ENCODE measurements at regions not wholly inside any gene's neighbourhood (a gene's known extent, or its start where the extent isn't known, plus 50 kb on each side); places are given as distances from the start of the nearest gene placed in this dataset.
"Not testable (repeated sequence)": the region's sequence is repeated elsewhere in the genome, so short reads cannot be mapped to it uniquely, and the experiment has no call there.

DNA sequence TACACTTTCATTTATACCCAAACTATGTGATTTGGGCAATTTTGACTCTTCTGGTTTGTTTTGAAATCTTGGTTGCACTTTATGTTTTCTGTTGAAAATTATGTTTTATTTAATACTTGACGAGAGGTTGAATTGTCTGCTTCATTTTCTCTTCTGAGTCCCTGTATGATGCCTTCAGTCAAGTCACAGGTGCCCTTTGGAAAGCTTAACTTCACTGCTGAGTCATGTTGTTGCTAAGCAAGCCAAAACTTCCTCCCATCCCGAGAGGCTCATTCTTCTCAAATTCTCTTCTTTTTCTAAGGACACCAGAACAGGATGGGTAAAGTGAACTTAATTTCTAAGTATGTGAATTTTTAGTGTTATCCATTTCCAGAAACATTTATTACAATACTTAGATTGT, 455.3 kb upstream of the PTGER4 start:
- DNase-seq (ENCODE audit: low read depth in 3 of 3): no peak

DNA sequence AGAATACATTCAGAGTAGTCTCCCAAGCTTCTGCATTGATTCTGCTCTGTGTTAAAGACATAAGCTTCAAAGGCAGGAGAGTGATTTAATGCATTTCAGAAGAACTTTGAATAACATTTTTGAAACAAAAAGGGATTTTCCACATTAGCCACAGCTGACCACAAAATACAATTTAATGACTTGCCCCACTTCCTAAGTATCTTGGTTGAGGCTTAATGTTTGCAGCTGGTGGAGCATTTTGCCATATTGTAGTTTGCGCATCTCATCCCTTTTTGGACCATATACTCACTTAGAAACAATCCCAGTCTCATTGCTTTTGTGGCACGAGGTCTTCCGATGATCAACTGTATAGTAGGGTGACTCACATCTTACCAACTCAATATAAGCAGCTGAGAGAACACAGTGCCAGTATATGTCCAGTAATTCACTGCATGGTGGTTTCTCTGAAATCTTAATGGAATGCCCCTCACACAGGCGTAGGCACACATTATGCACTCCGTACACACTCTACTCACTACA, 455.8 kb upstream of the PTGER4 start:
- DNase-seq (ENCODE audit: low read depth in 3 of 3): peak in 2 of 3 experiments; percentile 2 to 27

DNA sequence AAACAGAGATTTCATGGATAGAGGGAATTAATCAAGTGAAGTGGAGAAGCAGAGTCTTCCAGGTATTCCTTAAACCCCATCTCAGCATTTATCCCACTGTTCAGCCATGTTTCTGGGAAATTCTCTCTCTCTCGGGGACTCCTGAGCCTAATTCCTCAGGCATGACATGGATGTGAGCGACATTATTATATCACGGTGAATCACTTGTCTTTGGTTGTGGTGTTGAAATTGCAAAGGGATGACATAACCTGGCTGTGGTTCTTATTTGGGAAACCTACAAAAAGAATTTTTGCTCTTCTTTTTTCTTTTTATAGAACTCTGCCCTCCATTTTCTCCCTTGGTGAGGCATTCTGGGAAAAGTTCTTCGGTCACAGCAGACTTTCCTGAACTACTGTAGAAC, 457.9 kb upstream of the PTGER4 start:
- DNase-seq (ENCODE audit: low read depth in 3 of 3): no peak

DNA sequence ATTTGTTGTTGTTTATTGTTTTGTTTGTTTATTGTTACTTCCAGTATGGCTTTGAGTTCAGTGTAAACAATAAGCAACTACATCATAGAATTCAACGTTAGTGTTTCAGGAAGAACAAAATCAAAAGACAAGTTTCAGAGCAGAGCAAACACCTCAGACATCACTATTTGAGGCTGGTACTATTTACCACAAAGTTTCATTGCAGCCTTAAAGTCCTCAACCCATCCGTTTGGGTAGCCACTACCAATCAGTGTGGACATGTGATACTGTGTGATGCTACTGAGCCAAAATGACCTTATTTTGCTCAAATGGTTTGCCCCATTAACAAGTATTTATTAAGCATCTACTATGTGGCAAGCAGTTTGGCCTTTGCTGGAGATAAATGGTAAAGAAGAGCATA, 458.5 kb upstream of the PTGER4 start:
- no peak for DNase-seq (ENCODE audit: low read depth in 3 of 3)

DNA sequence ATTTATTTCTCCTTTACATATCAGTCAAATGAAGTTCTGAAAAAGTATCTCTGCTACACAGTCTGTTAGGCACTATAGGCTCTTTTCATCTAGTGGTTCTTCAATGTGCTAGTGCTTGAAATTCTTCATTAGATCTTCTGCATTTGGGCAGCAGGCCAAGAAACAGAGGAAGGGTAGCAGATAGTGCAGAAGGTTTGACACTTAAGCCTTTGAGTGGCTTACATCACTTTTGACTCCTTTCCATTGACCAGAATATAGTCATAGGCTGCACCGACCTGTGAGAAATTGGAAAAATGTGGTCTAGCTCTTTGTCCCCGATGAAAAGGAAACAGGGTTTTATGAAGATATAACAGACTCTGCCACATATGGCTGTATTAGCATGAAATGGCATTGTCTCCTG, 459.5 kb upstream of the PTGER4 start:
- no peak for DNase-seq (ENCODE audit: low read depth in 3 of 3)

DNA sequence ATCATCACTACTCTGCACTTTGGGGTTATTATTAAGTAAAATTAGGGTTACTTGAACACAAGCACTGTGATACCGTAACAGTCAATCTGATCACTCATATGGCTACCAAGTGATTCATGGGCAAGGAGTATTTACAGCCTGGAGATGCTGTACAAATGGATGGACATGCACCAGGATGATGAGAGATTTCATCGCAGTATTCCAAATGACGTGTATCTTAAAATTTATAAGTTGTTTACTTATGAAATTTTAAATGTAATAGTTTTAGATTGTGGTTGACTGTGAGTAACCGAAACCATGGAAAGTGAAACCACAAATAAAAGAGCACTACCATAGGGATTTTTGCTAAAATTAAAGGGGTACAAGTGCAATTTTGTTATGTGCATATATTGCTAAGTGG, 462.2 kb upstream of the PTGER4 start:
- no peak for DNase-seq (ENCODE audit: low read depth in 3 of 3)

DNA sequence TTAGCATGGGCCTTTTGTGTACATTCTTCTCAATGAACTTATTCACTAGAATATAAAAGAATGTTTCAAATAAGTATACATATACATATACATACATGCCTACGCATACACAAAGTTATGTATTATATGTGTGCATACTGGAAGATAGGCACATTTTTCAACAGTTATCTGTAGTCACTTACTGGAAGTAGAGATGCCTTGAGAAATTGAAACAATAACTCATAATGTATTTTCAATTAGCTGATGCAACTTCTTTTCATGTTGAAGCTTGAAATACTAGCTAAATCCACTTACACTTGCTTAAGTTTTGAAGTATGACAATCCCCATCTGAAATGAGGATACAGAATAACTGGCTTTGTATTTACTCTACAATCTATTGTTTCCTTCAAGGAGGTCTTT, 469.0 kb upstream of the PTGER4 start:
- no peak for DNase-seq (ENCODE audit: low read depth in 3 of 3)

DNA sequence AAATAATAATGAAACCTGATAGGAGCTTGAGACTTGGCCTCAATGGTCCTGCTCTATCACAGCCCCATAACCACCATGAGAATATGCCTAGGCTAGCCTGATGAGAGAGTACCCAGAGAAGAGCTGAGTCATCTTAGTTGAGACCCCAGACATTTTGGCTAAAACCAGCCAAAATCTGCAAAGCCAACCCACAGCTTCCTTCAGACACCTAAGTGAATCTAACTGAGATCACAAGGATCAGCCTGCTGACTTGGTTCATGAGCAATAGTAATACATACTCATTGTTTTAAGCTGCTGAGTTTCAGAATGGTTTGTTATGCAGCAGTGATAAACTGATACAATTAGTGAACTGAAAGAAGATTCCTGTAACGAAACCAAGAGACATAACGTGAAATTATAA, 473.7 kb upstream of the PTGER4 start:
- no peak for DNase-seq (ENCODE audit: low read depth in 3 of 3)

DNA sequence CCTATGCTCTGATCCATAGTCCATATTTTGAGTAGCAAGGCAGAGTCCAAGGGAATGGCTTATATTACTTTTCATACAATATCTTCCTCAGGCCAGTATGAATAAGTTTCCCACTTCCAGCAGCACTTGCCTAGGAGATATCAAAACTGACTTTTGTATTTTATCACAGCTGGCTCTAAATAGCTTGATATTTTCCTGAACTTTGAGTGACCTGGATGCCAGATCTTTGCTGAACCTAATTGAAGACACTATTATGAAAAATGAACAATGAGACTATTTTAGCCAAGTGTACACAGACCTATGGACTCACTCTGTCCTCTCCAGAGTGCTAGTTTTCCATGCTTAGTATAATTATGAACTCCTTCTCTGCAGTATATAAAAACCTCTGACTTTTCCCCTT, 475.6 kb upstream of the PTGER4 start:
- no peak for DNase-seq (ENCODE audit: low read depth in 3 of 3)

DNA sequence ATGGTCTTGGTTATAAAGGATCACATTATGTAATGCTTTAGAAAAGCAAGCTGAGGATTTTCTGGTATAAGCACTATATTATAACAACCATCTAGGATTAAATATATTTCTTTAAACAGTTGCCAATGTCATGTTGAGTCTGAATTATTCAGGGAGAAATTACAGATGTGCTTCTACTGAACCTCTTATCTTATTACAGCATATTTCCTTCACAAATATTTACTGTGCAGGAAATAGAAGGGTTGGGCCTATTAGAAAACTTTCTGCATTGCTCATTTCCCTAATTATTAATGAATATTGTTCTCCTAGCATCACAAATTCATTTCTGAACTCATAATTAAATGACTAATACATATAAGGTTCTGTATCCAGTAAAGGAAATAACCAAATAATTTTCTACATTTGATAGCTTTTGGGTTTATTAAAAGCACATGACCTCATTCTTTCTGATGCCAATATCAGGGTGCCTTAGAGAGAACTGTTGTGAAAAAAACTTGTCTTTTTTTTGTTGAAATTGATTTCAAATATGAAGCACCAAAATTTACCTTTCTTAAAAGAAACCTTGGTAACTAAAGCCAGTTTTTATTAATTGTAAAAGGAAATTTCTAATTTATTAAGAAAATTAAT, 476.8 kb upstream of the PTGER4 start:
- DNase-seq (ENCODE audit: low read depth in 3 of 3): no peak

DNA sequence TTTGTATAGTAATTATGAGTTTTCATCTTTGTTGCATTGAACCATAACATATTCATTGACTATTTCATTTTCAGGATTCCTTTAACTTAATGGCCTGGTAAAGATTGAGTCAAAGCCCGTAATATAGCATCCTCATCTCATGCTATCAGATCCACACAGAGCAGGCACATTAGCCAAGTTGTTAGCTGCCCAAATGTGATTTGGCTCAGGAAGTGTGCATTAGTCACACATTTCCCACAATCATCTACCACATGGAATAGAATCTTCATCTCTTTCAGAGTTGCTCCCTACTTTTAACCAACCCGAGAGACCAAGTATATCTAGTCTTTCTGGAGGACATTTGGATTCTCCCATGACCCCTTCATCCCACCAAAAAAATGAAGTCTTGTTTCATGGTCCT, 481.0 kb upstream of the PTGER4 start:
- DNase-seq (ENCODE audit: low read depth in 3 of 3): no peak

DNA sequence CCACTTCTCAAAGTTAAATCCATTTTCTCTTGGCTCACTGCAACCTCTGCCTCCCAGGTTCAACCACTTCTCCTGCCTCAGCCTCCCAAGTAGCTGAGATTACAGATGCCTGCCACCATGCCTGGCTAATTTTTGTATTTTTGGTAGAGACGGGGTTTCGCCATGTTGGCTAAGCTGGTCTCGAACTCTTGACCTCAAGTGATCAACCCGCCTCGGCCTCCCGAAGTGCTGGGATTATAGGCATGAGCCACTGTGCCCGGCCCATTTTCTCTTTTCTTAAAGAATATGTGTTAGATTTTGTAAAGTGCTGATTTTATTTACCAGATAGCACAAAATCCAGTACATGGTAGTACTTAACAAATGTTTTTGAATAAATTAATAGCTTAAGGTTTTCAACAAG, 484.1 kb upstream of the PTGER4 start:
- not testable (repeated sequence) for DNase-seq (ENCODE audit: low read depth in 3 of 3)

DNA sequence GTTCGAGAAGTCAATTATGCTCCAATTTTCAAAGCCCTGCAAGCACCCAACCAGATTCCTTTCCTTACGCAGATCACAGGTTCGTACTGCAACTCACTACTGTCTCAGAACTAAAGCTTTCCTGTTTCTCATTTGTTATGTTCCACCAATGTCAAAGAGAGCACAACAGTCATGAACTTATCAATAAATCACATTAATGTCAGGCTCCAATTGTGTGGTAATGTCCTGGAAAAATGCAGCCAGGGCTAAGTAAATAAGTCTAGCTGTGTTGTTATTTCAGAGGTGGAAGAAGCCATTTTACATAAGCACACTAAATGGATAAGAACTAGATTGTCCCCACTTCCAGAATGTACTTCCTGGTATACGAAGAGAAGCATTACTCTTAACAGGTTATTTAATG, 488.6 kb upstream of the PTGER4 start:
- DNase-seq (ENCODE audit: low read depth in 3 of 3): no peak

DNA sequence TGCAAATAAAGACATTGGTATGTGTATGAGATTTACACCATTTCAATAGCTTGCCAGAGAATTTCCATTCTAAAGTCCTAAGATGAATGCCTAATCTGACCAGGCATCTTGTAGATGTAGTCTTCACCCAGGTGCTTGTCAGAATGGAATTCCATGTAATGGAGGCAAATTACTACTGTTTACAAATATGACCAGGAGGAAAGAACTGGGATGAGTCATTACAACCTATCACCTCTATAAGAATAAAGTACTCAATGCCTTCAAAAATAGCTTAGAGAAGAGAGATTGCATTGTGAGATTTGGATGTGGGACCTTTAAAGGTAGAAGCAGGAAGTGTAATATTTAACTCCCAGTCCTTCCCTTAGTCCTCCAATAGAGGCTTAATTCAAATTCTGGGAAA, 507.0 kb upstream of the PTGER4 start:
- no peak for DNase-seq (ENCODE audit: low read depth in 3 of 3)

DNA sequence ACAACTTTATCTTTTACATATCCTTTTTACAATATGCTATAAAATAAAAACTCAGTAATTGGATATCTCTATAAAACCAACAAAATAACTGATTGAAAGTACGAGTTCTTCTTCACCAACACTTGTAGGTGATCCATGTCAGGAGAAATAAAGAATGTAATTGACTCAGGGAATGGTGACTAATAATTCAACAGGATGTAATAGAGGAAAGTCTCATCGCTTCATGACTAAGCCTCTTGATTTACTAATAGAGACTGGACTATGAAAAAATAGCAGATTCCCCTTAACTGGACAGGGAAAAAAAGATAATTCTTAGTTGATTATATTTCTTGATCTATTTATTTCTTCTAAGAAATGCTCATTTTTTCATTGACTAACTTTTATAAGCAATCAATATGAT, 507.7 kb upstream of the PTGER4 start:
- no peak for DNase-seq (ENCODE audit: low read depth in 3 of 3)

DNA sequence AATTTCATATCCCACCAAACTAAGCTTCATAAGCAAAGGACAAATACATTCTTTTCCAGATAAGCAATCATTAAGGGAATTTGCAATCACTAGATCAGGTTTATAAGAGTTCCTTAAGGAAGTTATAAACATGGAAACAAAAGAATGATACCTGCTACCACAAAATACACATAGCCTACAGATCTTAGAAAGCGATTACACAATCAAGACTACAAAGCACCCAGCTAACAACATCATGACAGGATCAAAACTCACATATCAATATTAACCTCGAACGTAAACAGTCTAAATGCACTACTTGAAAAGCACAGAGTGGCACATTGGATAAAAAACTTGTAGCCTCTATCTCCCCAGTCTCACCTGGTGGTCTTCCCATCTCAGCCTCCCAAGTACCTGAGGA, 512.4 kb upstream of the PTGER4 start:
- DNase-seq (ENCODE audit: low read depth in 3 of 3): no peak

DNA sequence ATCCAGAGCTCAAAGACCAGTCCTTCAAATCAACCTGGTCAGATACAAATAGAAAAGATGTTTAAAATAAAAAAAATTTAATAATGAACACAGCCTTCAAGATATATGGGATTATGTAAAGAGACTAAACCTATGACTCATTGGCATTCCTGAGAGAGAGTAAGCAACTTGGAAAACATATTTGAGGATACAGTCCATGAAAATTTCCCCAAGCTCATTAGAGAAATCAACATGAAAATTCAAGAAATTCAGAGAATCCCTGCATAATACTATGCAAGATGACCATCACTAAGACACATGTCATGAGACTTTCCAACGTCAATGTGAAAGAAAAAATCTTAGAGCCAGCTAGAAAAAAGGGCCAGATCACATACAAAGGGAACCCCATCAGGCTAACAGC, 512.9 kb upstream of the PTGER4 start:
- no peak for DNase-seq (ENCODE audit: low read depth in 3 of 3)

DNA sequence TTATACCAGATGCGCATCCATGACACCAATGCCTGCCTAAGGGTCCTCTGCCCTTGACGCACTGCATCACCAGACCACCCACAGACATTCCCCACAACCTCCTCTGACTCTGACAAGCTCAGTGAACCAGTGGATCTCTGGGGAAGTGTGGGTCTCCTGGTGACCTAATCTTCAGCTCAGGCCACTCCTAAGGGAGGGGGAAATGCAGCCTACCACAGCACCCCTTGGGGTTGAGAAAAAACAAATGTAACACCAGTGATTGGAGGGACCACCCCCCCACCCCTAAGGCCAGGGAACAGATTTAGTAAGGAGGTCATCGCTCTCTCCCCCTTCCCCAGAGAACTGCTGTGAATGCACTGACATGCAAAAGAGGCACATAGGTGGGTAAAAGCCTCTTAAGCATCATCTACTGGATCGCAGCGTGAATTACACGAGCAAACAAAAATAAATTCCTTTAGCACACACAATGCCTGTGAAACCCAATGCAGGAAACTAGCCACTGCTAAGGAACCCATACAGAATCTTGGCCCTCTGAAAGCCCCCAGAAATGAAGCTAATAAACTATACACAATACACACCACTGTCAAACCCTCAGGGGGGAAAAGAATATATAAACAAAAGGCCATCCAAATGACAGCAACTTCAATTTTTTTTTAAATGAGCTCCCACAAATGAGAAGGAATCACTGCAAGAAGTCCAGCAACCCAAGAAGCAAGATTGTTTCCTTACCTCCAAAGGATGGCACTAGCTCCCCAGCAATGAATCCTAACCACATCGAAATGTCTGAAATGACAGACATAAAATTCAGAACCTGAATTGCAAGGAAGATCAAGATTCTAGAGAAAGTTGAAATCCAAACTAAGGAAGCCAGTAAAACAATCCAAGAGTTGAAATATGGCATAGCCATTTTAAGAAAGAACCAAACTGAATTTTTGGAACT, 513.7 kb upstream of the PTGER4 start:
- DNase-seq (ENCODE audit: low read depth in 3 of 3): no peak

DNA sequence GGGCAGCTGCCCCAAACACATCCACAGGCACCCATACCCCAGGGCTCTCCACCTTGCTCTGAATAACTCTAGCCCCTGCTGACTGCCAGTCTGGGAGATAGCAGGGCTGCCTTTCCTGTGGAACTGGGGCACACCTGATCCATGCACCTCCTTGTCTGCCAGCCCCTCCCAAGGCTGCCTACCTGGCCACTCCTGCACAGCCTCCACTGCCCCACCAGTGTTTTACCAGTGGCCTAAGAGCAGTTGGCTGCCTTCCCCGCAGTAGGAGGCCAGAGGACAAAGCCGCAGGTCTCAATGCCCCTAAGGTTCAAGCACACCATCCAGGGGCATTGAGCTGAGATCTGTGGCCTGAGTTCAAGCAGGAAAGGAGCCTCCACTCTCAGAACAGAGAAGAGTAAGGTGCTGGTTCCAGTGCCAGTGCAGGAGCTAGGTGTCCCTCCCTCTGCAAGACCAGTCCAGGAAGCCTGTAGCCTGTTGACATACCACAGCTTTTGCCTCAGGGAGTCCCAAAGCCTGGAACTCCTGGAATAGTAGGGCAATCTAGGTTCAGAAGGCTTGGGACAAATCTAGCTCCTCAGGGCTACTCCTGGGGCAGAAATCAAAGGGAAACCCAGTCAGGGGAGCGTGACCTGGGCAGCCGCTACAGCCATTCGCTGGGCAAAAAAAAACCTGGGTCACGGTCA, 514.5 kb upstream of the PTGER4 start:
- DNase-seq (ENCODE audit: low read depth in 3 of 3): no peak

DNA sequence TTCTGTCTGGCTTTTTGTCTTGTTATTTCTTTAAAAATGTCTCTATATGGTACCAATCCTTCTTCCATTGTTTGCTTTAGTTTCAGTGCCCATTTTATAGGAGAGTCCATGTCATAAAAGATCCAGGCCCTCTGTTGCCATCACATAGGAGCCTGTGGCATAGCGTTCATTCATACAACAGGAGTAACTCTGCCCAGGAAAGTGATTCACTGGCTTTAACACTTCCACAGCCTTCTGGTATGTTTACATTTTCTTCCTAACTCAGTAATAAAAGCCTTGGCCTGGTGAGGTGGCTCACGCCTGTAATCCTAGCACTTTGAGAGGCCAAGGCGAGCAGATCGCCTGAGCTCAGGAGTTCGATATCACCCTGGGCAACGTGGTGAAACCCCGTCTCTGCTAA, 519.3 kb upstream of the PTGER4 start:
- DNase-seq (ENCODE audit: low read depth in 3 of 3): no peak

DNA sequence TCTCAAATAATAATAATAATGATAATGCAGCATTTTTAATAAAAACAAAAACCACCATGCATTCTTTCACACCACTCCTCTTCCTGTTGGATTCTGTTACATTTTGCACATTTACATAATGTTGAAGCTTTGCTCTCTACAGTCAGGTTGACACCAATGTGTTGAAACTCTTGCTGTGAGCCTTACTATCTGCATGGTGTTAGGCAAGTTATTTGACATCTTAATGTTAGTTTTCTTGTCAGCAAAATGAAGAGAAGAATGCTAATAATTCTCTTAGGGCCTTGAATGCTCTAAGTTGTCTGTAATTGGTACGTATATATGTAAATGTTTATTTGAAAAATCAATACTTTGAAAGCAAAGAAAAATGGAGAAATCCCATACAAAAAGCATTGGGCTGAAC, 525.5 kb upstream of the PTGER4 start:
- no peak for DNase-seq (ENCODE audit: low read depth in 3 of 3)

DNA sequence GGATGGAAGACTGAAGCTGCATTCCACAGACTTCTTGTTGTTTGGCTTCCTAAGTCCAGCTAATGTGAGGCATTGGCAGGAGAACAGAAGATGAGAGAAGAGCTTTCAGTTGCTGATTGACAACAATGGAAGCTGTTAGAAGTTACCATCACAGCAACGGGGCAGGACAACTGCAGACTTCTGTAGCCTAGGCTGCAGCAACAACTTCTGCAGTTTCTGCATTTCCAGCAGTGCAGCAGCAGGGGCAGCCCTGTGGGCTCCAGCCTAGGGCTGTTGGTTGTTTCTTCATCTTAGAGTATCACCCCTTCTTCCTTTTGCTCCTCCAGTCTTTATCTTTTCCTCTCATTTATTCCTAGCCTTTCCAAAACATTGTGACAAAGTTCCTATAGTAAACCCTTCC, 528.8 kb upstream of the PTGER4 start:
- DNase-seq (ENCODE audit: low read depth in 3 of 3): no peak

DNA sequence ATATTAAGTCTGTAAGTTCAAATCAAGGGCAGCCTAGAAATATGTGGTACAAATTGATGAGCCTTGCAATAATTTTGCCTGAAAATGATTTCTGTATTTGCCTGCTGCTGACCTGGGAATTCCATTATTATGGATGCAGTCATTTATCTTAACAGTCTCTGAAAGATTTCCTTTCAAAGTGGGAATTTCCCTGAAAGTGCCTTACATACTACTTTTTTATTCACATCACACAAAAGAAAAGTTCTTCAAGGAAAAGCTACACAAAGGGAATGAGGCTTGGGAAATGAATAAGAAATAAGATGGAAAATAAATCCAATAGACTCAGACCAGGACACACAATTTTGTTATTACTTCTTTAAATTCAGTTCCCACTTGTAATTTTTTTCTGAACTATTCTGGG, 537.8 kb upstream of the PTGER4 start:
- DNase-seq (ENCODE audit: low read depth in 3 of 3): no peak

Measured in stimulated activated CD4-positive, alpha-beta T cell treated with anti-CD3 and anti-CD28 coated beads, TNF-alpha, amount 100 ng/mL, for 24 hours (primary cell).